ENCODE measurements at regions not wholly inside any gene's neighbourhood (a gene's known extent, or its start where the extent isn't known, plus 50 kb on each side); places are given as distances from the start of the nearest gene placed in this dataset.

- DNase-seq = no peak
Measured at GRCh38 chr11:92846491-92847125, 122.8 kb upstream of the MTNR1B start.

GRCh38 chr11:92848578-92848977, 120.9 kb upstream of the MTNR1B start:
- DNase-seq = no peak

GRCh38 chr11:92850296-92850826, 119.1 kb upstream of the MTNR1B start:
- DNase-seq = no peak

GRCh38 chr11:92852229-92852628, 117.2 kb upstream of the MTNR1B start:
- no peak for DNase-seq

GRCh38 chr11:92852946-92853345, 116.5 kb upstream of the MTNR1B start:
- DNase-seq = no peak

- DNase-seq = no peak
Measured at GRCh38 chr11:92854162-92854561, 115.3 kb upstream of the MTNR1B start.

GRCh38 chr11:92854952-92855351, 114.5 kb upstream of the MTNR1B start:
- DNase-seq = no peak

- DNase-seq = no peak
Measured at GRCh38 chr11:92855607-92856405, 113.6 kb upstream of the MTNR1B start.

- DNase-seq = no peak
Measured at GRCh38 chr11:92857407-92857806, 112.0 kb upstream of the MTNR1B start.

GRCh38 chr11:92859156-92859690, 110.2 kb upstream of the MTNR1B start:
- no peak for DNase-seq

GRCh38 chr11:92861634-92862033, 107.8 kb upstream of the MTNR1B start:
- DNase-seq = no peak

- no peak for DNase-seq
Measured at GRCh38 chr11:92865352-92865751, 104.1 kb upstream of the MTNR1B start.

GRCh38 chr11:92866679-92867282, 102.7 kb upstream of the MTNR1B start:
- DNase-seq = no peak

- no peak for DNase-seq
Measured at GRCh38 chr11:92867913-92868619, 101.4 kb upstream of the MTNR1B start.

GRCh38 chr11:92869716-92870115, 99.7 kb upstream of the MTNR1B start:
- DNase-seq = no peak

GRCh38 chr11:92870196-92870832, 99.1 kb upstream of the MTNR1B start:
- DNase-seq = no peak

GRCh38 chr11:92873551-92873950, 95.9 kb upstream of the MTNR1B start:
- DNase-seq = no peak

- DNase-seq = no peak
Measured at GRCh38 chr11:92875473-92875872, 94.0 kb upstream of the MTNR1B start.

GRCh38 chr11:92879086-92879485, 90.4 kb upstream of the MTNR1B start:
- no peak for DNase-seq

GRCh38 chr11:92880381-92880780, 89.1 kb upstream of the MTNR1B start:
- DNase-seq = no peak

- no peak for DNase-seq
Measured at GRCh38 chr11:92881940-92882450, 87.5 kb upstream of the MTNR1B start.

Measured in NCI-H524 (cell line).